ENCODE measurements at regions not wholly inside any gene's neighbourhood (a gene's known extent, or its start where the extent isn't known, plus 50 kb on each side); places are given as distances from the start of the nearest gene placed in this dataset.

GRCh38 chr7:67950321-67951083, 953.9 kb downstream of the TYW1 start:
- H3K9me3 ChIP-seq: no peaks in the 10 kb centered on the region
- TF ChIP-seq CTCF (IDR thresholded peaks at IDR 0.05 in 4 of 5, conservative IDR thresholded peaks at IDR 0.05 in 1 of 5) (no peak), POLR2A (IDR thresholded peaks at IDR 0.05) (no peak)
- intact Hi-C loops (cut with DNase I; ENCODE audit: low total_unique reads) (no loop called here), in situ Hi-C loops (cut with MboI; ENCODE audit: low sequenced_read_pairs in 4 of 4) (no loop called here)
- ATAC-seq (no peak), DNase-seq (no peak)
- no peak overlapping the region for H3K4me3 ChIP-seq
- H3K27me3 ChIP-seq: no peaks in the 10 kb centered on the region
- H3K36me3 ChIP-seq: no peaks in the 10 kb centered on the region
- no peak overlapping the region for H3K27ac ChIP-seq
- H3K4me1 ChIP-seq: no peaks in the 10 kb centered on the region

- Histone ChIP-seq H3K27ac (no peak overlapping the region), H3K27me3 (no peaks in the 10 kb centered on the region), H3K36me3 (no peaks in the 10 kb centered on the region), H3K9me3 (no peaks in the 10 kb centered on the region), H3K4me3 (no peak overlapping the region), H3K4me1 (no peaks in the 10 kb centered on the region)
- no peak for ATAC-seq
- no peak for DNase-seq
- TF ChIP-seq POLR2A (IDR thresholded peaks at IDR 0.05): no peak
- TF ChIP-seq CTCF (IDR thresholded peaks at IDR 0.05 in 4 of 5, conservative IDR thresholded peaks at IDR 0.05 in 1 of 5): no peak
- intact Hi-C loops (cut with DNase I; ENCODE audit: low total_unique reads): no loop called here
- in situ Hi-C loops (cut with MboI; ENCODE audit: low sequenced_read_pairs in 4 of 4): no loop called here
These were observed 958.4 kb downstream of the TYW1 start for GRCh38 chr7:67955061-67955460.

- intact Hi-C loops (cut with DNase I; ENCODE audit: low total_unique reads) (no loop called here), in situ Hi-C loops (cut with MboI; ENCODE audit: low sequenced_read_pairs in 4 of 4) (no loop called here)
- Histone ChIP-seq H3K36me3 (no peaks in the 10 kb centered on the region), H3K4me3 (no peak overlapping the region), H3K27ac (no peak overlapping the region), H3K27me3 (no peaks in the 10 kb centered on the region), H3K4me1 (no peaks in the 10 kb centered on the region), H3K9me3 (no peaks in the 10 kb centered on the region)
- TF ChIP-seq POLR2A (IDR thresholded peaks at IDR 0.05) (no peak), CTCF (IDR thresholded peaks at IDR 0.05 in 4 of 5, conservative IDR thresholded peaks at IDR 0.05 in 1 of 5) (no peak)
- DNase-seq: no peak
- ATAC-seq: no peak
These were observed 966.2 kb downstream of the TYW1 start for GRCh38 chr7:67962863-67963262.

- DNase-seq: no peak
- Histone ChIP-seq H3K27me3 (no peaks in the 10 kb centered on the region), H3K4me3 (no peak overlapping the region), H3K27ac (no peak overlapping the region), H3K36me3 (no peaks in the 10 kb centered on the region), H3K9me3 (no peaks in the 10 kb centered on the region), H3K4me1 (no peaks in the 10 kb centered on the region)
- ATAC-seq: no peak
- TF ChIP-seq CTCF (IDR thresholded peaks at IDR 0.05 in 4 of 5, conservative IDR thresholded peaks at IDR 0.05 in 1 of 5) (no peak), POLR2A (IDR thresholded peaks at IDR 0.05) (no peak)
- intact Hi-C loops (cut with DNase I; ENCODE audit: low total_unique reads): no loop called here
- in situ Hi-C loops (cut with MboI; ENCODE audit: low sequenced_read_pairs in 4 of 4): no loop called here
These were observed 979.9 kb downstream of the TYW1 start for GRCh38 chr7:67976490-67976889.

- Histone ChIP-seq H3K27ac (no peak overlapping the region), H3K36me3 (no peaks in the 10 kb centered on the region), H3K4me1 (no peaks in the 10 kb centered on the region), H3K27me3 (no peaks in the 10 kb centered on the region), H3K4me3 (no peak overlapping the region), H3K9me3 (no peaks in the 10 kb centered on the region)
- intact Hi-C loops (cut with DNase I; ENCODE audit: low total_unique reads): no loop called here
- in situ Hi-C loops (cut with MboI; ENCODE audit: low sequenced_read_pairs in 4 of 4): no loop called here
- ATAC-seq: no peak
- no peak for TF ChIP-seq POLR2A (IDR thresholded peaks at IDR 0.05)
- TF ChIP-seq CTCF (IDR thresholded peaks at IDR 0.05 in 4 of 5, conservative IDR thresholded peaks at IDR 0.05 in 1 of 5): no peak
- no peak for DNase-seq
These were observed 986.9 kb downstream of the TYW1 start for GRCh38 chr7:67983486-67983885.

All from gastrocnemius medialis (tissue), 4 donors.